K562 (cell line): ENCODE measurements at regions not wholly inside any gene's neighbourhood (a gene's known extent, or its start where the extent isn't known, plus 50 kb on each side); places are given as distances from the start of the nearest gene placed in this dataset.

Experiments used
- ARHGAP35 ChIP-seq: fragments of 450-650 bp; IDR thresholded peaks from 2 replicates; pipeline ENCODE4 v1.6.1; 2018; ENCODE audit not compliant: partially characterized antibody
- ATF3 ChIP-seq, 2 experiments: fragments of 450-650 bp in 1 of 2; sonication (generic) in 1 of 2; formaldehyde crosslinking in 1 of 2; IDR thresholded peaks in 1 of 2; conservative IDR thresholded peaks in 1 of 2; 2 replicates each; pipeline versions ENCODE4 v1.6.1 to v1.8.1; 2016 to 2023; ENCODE audit warnings: mild to moderate bottlenecking in 2 of 2, moderate library complexity in 2 of 2, inconsistent platforms in 1 of 2, missing genetic modification reagents in 1 of 2
- ATF6 ChIP-seq: sonication (generic); formaldehyde crosslinking; IDR thresholded peaks from 2 replicates; pipeline ENCODE4 v1.4.0; 2020; ENCODE audit warnings: mild to moderate bottlenecking, missing genetic modification reagents
- C11orf30 ChIP-seq: fragments of 450-650 bp; IDR thresholded peaks from 2 replicates; pipeline ENCODE4 v1.6.1; 2016; ENCODE audit warnings: low read depth, mild to moderate bottlenecking
- CAMTA2 ChIP-seq: fragments of 250-450 bp; sonication (Bioruptor Pico); conservative IDR thresholded peaks from 2 replicates; pipeline ENCODE4 v1.5.1; 2022
- CBFB ChIP-seq: sonication (generic); formaldehyde crosslinking; IDR thresholded peaks from 2 replicates; pipeline ENCODE4 v1.4.0; 2020; ENCODE audit warnings: mild to moderate bottlenecking, missing genetic modification reagents
- CREB1 ChIP-seq, 2 experiments: sonication (generic) in 1 of 2; formaldehyde crosslinking in 1 of 2; IDR thresholded peaks; 2 replicates each; pipeline versions ENCODE4 v1.6.1 to v1.8.0; 2012 to 2022; ENCODE audit warnings: inconsistent platforms in 1 of 2, mild to moderate bottlenecking in 1 of 2, missing genetic modification reagents in 1 of 2, moderate library complexity in 1 of 2
- HDAC8 ChIP-seq: fragments of 450-650 bp; IDR thresholded peaks from 2 replicates; pipeline ENCODE4 v1.6.1; 2016; ENCODE audit warnings: mild to moderate bottlenecking, missing genetic modification characterization, moderate library complexity, missing compliant biosample characterization
- LEF1 ChIP-seq: fragments of 450-650 bp; IDR thresholded peaks from 2 replicates; pipeline ENCODE4 v1.6.1; 2016; ENCODE audit warnings: mild to moderate bottlenecking
- MAFG ChIP-seq: fragments of 450-650 bp; conservative IDR thresholded peaks from 2 replicates; pipeline ENCODE4 v1.6.1; 2016; ENCODE audit warnings: missing genetic modification characterization, missing compliant biosample characterization
- NELFE ChIP-seq: IDR thresholded peaks from 2 replicates; pipeline ENCODE4 v1.6.1; 2011; ENCODE audit warnings: mild to moderate bottlenecking; ENCODE audit not compliant: insufficient read depth, insufficient read length
- PCBP2 ChIP-seq: fragments of 200-400 bp; formaldehyde crosslinking; IDR thresholded peaks from 2 replicates; pipeline ENCODE4 v1.6.1; 2018; ENCODE audit warnings: low read length, low read depth, mild to moderate bottlenecking, moderate library complexity; ENCODE audit not compliant: poor library complexity, severe bottlenecking
- RAD21 ChIP-seq, 2 experiments: fragments of 250-450 bp in 1 of 2; fragments of 450-650 bp in 1 of 2; sonication (Bioruptor Pico) in 1 of 2; formaldehyde crosslinking in 1 of 2; IDR thresholded peaks in 1 of 2; conservative IDR thresholded peaks in 1 of 2; 2 replicates each; pipeline versions ENCODE4 v1.4.0 to v1.8.0; 2020 to 2022; ENCODE audit warnings: mild to moderate bottlenecking in 2 of 2, moderate library complexity in 1 of 2
- RBM25 ChIP-seq: fragments of 200-400 bp; formaldehyde crosslinking; IDR thresholded peaks from 2 replicates; pipeline ENCODE4 v1.6.1; 2018; ENCODE audit warnings: low read length, low read depth, moderate library complexity; ENCODE audit not compliant: severe bottlenecking
- SUPT5H ChIP-seq: fragments of 450-650 bp; IDR thresholded peaks from 2 replicates; pipeline ENCODE4 v1.6.1; 2016
- ZBTB12 ChIP-seq: fragments of 250-450 bp; sonication (Bioruptor Pico); IDR thresholded peaks from 2 replicates; pipeline ENCODE4 v1.4.0; 2020
- ZBTB33 ChIP-seq: sonication (generic); formaldehyde crosslinking; IDR thresholded peaks from 2 replicates; pipeline ENCODE4 v1.8.1; 2023; ENCODE audit warnings: mild to moderate bottlenecking, missing genetic modification reagents
- ZEB2 ChIP-seq: fragments of 450-650 bp; IDR thresholded peaks from 2 replicates; pipeline ENCODE4 v1.6.1; 2016
- ZNF184 ChIP-seq: sonication (generic); formaldehyde crosslinking; IDR thresholded peaks from 2 replicates; pipeline ENCODE4 v1.5.0; 2020; ENCODE audit warnings: missing genetic modification reagents
- ZNF24 ChIP-seq: fragments of 450-650 bp; IDR thresholded peaks from 2 replicates; pipeline ENCODE4 v1.6.1; 2016
- ZNF263 ChIP-seq: sonication (generic); formaldehyde crosslinking; IDR thresholded peaks from 2 replicates; pipeline ENCODE4 v1.8.0; 2022; ENCODE audit warnings: mild to moderate bottlenecking, missing genetic modification reagents, borderline replicate concordance
- ZNF445 ChIP-seq: fragments of 250-450 bp; sonication (Bioruptor Pico); IDR thresholded peaks from 2 replicates; pipeline ENCODE4 v1.4.0; 2020; ENCODE audit warnings: low read depth, mild to moderate bottlenecking, moderate library complexity
- ZNF76 ChIP-seq: fragments of 250-450 bp; sonication (Bioruptor Pico); IDR thresholded peaks from 2 replicates; pipeline ENCODE4 v1.4.0; 2020; ENCODE audit warnings: mild to moderate bottlenecking, moderate library complexity, borderline replicate concordance
- ZNF780A ChIP-seq: fragments of 250-450 bp; sonication (Bioruptor Pico); IDR thresholded peaks from 2 replicates; pipeline ENCODE4 v1.5.0; 2021; ENCODE audit warnings: mild to moderate bottlenecking

GRCh38 chr12:68483592-68484383 lies 126.9 kb upstream of the RAP1B start (continued):
- TF ChIP-seq ATF3 (IDR thresholded peaks at IDR 0.05) (peak; percentile 84), ATF3 (CRISPR knock-in tag; conservative IDR thresholded peaks at IDR 0.05) (no peak), ZEB2 (no peak), ATF6 (CRISPR knock-in tag) (no peak), CAMTA2 (CRISPR knock-in tag) (no peak), ZNF184 (CRISPR knock-in tag) (no peak), ZNF780A (CRISPR knock-in tag) (no peak), ZBTB33 (no peak), RAD21 (CRISPR knock-in tag; conservative IDR thresholded peaks at IDR 0.05 in 1 of 2, IDR thresholded peaks at IDR 0.05 in 1 of 2) (no peak), SUPT5H (no peak), ZBTB12 (CRISPR knock-in tag) (no peak), ZNF76 (no peak), CBFB (CRISPR knock-in tag) (no peak), CREB1 (IDR thresholded peaks at IDR 0.05) (no peak), CREB1 (CRISPR knock-in tag; IDR thresholded peaks at IDR 0.05) (no peak), ZNF263 (no peak), MAFG (tag) (peak; percentile 92), ZNF445 (no peak), NELFE (no peak), C11orf30 (peak; percentile 75), ARHGAP35 (no peak), PCBP2 (no peak), RBM25 (no peak), LEF1 (no peak), ZNF24 (no peak), HDAC8 (tag) (no peak)
